Stimulated activated CD8-positive, alpha-beta memory T cell treated with anti-CD3 and anti-CD28 coated beads, Interleukin-15, amount 100 ng/mL, for 4 hours (primary cell): ENCODE measurements at regions not wholly inside any gene's neighbourhood (a gene's known extent, or its start where the extent isn't known, plus 50 kb on each side); places are given as distances from the start of the nearest gene placed in this dataset.

Source experiments
- DNase-seq, 2 donors: peaks; one replicate each; pipeline ENCODE4 v3.0.0-alpha.2; 2020; ENCODE audit warnings: low read depth in 2 of 2

DNA sequence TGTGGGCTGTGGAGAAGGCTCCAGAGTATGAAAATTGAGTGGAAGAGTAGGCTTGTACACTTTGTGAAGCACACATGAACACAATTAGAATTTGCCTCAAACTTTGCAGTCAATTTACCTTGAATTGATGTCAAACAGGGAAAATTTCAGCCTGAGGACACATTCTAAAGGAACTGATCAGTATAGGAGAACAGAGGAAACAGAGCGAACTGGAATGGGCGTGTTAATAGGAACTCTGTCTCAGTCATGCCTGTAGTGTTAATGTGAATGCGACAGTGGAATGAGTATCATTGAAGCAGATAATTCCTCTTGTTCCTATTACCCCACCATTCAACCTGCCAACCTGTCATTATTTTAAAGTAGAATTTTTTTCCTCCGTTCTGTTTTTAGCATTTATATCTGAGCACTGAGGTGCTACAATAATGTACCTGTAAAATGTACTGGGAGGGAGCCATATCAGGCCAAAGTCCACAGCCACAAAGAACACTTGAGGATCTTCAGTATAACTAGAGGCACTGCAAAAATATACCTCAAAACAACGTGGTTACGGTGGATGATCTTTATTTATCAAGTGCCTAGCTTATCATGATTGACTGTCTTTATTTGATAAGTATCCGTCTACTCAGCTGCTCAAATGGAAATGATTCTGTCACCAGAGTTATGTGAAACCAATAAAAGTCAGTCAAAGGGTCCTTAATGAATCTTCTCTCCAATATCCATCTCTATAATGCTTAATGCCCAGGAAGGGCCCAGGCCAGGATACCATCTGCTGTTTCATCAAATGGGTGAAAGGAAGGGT lies 125.3 kb upstream of the STMND1 start:
- DNase-seq, result no peak

DNA sequence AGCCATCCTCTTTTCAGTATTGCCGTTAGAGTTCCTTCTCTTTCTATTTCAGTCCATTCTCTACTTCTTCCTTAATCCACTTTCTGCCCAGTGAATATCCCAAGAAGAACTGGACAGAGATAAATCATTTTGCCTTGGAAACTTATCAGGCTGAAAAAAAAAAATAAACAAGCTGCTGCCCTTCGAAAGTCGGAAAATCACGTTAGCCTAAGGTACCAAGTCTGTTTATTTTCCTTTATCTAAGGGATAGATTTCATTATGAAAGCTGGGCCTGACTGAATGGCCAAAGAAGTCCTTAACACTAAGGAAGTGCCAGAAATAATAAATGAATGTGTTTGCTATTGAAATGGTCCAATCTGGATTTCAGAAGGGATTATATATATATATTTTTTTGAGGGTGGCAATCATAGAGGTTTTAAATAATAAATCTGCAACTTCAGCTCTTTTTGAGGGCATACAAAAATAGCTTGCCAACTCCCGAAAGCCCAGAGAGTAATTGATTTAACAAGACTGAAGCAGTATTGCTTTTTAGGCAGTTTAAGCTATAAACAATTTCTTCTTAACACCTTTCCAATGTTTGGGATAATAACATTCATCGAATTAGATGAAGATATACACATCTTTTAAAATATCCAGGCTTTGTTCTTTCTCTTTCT lies 127.0 kb upstream of the STMND1 start:
- no peak for DNase-seq

DNA sequence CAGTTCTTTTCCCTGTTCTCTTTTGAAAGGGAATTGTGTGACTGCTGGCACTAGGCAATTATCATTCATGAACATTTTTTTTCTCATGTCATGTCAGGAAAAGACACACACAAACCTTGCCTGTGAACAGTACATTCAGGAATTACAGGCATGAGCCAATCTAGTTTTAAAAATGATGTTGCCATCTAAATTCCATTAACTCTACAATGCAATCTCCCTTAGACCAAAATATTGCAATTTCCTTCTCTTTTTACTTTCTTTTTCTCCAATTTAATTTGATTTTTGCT lies 127.5 kb upstream of the STMND1 start:
- no peak for DNase-seq

DNA sequence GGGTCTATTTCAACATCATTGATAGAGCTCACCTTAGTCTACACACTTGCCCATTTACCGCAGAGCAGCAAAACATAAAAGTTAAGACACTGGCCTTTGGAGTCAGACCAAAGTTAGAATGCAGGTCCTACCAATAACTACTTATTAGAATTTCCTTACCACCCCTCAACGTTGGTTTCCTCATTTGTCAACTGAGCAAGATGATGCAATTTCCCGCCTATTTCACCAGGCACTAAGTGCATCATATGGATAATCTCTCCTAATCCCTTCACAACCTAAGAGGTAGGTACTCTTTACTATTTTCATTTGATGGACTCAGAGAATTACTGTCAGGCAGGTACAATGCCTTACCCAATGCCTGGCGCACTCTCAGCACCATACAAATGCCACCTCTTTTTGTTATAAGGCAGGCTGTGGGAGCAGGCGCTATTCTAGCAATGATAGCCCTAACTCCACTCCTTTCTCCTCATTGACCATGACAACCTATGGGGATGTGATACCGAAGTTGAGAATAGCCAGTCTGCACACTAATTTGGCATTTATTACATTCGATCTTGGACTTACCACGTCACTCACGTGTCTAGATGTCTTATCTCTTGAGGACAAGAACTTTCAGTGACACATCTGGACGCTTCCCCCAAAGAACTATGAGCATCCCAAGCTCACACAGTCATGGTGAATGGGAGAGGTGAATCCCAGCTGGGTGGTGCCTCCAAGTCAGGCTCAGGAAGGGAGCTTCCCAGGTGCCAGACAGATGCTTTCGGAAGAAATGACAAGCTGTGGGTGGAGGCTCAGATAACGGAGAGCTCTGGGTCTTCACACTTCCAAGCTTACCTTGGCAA lies 128.1 kb upstream of the STMND1 start:
- DNase-seq, result no peak

DNA sequence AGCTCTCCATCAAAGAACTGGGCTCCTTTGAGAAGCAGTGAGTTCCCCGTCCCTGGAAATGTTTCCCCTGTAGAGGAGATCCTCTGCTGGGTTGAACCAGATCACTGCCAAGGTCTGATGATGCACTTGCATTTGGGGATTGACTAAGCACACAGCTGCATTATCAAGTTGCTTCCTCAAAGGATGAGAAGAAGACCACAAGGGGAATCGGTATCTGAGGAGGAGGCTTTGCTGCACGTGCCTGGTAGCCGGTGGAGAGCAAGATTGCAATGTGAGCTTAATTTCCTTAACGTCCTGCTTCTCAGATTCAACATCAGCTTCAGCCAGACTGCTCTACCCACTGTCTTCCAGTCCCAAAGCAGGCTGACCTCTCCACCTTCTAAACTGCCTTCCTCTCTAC lies 128.8 kb upstream of the STMND1 start:
- no peak for DNase-seq

DNA sequence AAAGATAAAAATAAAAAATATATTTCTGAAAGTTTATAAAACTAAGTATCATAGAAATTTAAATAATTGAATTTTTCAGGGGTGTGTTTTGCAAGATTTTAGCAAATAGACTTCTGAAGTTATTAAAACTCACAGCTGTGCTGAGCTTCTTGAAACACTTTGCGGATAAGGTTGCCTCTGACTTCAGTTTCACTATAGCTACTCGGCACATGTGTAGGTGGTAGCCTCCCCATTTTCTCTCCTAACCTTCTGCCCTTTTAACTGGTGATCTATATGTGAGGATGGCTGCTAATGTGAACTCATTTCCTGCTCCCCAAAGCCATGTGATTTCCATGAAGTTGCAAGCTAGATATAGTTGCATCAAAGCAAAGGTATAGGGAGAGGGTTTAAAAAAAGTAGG lies 129.3 kb upstream of the STMND1 start:
- no peak for DNase-seq

DNA sequence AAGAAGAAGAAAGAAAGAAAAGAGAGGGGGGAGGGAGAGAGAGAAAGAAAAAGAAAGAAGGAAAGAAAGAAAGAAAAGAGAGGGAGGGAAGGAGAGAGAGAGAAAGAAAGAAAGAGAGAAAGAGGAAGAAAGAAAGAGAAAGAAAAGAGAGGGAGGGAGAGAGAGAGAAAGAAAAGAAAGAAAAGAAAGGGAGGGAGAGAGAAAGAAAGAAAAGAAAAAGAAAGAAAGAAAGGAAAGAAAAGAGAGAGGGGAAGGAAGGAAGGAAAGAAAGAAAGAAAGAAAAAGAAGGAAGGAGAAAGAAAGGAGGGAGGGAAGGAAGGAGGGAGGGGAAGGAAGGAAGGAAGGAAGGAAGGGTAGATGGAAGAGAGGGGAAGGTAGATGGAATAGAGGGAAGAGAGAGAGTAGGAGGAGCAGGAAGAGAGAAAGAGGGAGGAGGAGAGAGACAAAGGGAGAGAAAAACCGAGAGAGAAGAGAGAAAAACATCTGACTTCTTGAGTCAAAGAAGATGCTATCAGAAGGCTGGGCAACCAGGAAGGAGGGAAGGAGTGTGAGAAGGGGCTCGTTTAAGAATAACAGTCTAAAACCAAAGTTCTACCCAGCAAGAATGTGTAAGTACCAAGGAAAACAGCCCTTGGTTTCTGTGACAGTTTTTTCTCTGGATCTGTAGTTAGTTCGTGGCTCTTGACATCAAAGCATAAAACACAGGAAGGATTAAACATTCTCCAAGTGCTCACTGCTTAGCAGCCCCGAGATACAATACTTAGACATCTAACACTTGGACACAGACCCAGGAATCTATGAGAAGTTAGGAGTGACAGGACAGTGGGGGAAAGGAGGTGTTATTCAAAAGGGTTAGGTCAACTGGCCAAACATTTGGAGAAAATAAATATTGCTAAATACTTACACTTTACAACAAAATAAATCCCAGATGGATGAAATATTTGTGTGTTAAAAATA lies 131.9 kb upstream of the STMND1 start:
- DNase-seq, result no peak

DNA sequence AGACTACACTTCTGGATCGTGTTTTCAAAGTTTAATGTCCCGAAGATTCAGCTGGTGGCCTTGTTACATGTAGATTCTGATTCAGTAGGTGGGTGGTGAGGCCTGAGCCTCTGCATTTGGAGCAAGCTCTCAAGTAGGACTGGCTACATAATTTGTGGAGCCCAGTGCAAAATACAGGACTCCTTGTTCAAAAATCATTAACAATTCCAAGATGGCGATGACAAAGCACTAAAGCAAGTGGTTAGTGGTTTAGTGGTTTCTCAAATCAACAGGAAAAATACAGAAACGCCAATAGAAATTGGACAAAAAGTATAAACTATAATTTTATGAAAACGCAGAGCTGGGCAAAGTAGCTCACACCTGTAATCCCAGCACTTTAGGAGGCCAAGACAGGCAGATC lies 133.7 kb upstream of the STMND1 start:
- no peak for DNase-seq

DNA sequence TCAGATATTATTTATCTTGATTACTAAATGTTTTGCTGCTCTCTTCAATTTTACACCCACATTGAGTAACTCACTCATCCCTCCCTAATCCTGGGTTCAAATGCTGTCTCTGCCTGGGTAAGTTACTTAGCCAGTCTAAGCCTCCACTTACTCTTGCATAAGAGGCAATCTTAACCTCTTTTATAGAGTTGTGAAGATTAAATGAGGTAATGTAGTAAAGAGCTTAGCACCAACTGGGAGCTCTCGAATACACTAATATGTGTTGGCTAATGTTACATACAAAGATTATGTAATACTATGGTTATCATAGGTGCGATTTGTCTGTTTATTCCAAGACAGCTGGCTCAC lies 134.4 kb upstream of the STMND1 start:
- no peak for DNase-seq

DNA sequence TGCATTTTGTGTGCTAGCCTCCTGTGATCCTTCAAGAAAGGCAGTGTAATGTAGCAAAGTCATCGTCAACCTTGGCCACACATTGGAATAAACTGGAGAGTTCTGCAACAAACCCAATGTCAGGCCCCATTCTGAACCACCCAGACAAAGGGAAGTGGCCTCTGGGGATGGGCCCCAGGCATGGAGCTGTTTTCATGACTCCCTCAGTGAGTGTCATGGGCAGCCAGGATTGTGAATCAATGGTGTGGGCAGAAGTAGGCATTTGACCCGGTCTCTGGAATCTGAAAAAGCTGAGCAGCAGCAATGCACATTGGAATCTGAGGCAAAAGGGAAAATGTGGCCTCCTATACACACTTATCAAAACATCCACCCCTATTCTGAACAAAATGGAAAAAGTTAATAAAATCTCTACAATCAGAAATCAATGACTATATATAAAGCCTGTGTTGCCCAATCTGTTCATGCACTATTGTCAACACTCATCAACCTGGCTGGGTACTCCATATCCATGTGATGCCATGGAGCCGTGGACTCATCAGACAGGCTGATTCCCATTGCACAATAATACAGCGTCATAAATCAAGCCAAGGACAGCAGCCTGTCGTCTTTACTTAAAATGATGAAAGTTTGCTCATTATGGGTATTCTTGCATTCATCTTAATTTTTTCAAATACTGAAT lies 134.9 kb upstream of the STMND1 start:
- DNase-seq, result no peak

DNA sequence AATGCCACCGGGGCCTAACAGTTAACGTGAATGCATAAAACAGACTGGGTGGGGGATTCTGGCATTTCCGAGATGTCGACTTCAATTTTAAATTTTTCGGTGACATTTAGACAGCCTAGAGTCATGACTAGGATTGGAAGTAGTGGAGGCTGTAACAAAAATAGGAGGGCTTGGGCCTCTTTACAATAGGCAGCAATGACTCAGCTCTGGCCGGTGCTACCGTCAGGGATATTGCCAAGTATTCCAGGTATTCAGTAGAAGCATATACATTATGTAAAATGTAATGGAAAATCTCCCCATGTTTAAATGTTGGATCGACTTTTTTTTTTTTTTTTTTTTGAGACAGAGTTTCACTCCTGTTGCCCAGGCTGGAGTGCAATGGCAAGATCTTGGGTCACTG lies 136.2 kb upstream of the STMND1 start:
- DNase-seq, result no peak

DNA sequence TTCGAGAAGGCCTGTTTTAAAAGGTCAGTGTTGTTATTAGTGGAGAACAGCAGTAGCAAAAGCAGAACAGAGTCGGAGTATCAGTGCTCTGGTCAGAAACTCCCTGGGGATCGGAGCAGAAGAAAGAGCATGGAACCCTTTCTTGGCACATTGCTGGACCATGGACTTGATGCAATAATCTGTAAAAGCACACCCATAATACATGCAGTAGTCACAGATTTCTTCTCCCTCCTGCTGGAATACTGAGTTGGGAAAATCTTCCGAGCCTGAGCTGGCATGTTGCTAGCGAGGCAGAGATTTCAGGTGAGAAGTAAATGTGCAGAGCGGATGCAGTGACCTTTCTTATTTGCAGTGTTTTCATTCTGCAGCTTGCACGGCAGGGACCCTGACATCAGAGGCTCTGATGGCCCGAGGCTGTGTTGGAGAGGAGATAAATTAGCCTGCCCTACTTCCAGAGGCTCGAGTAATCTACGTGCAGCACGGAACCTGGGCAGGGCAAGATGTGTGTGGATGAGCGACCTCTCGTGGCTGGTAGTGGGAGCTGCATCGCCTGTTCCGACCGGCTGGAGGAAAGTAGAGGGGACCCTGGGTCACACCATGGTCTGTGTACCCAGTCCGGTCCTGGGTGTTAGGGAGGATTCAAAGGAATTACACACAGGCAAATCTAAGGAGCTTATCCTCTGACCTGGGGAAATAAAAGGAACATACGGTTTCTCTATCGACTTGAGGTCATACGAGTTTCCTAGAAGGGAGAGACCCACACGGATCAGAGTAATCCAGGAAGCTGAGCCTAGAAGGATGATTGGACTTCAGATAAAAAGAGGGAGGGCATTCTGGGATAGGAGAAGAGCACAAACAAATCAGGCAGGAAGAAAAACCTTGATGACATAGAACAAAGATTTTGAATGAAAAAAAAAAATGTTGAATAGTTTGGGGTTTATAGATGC lies 137.0 kb upstream of the STMND1 start:
- DNase-seq, result peak; percentile 5 to 27

DNA sequence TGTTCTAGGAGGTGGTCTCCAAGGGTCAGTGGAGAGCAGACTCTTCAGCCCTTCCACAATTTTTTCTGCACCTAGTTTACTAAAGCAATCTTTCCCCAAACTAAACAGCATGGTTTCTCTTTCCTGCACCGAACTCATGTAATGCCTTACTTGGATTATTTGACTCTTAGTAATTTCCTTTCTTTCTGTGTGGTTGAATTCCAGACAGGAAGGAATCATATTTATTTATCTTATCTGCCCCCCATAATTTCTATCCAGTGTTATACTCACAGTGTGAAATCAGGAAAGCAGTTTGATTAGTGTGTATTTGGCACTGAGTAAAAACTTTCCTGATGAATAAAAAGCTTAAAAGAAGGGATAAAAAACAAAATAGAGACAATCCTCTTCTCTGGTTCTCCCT lies 140.3 kb upstream of the STMND1 start:
- no peak for DNase-seq

DNA sequence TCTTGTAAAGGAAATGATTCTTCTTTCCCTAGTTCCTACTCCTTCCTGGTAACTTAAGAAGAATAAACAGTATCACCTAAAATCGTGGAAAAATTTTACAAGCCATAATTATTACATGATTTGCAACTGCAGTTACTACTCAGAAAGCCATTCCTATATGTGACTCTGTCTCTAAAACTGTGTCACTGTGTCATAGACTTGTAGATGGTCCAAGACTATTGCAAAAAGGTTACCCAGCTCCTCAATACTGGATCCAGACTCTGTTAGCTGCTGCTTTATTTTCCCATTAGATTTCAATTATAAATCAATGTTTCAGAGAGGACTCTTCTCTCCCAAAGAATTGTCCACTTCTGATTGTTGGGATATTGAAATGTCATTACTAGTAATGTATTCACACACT lies 142.1 kb upstream of the STMND1 start:
- no peak for DNase-seq

DNA sequence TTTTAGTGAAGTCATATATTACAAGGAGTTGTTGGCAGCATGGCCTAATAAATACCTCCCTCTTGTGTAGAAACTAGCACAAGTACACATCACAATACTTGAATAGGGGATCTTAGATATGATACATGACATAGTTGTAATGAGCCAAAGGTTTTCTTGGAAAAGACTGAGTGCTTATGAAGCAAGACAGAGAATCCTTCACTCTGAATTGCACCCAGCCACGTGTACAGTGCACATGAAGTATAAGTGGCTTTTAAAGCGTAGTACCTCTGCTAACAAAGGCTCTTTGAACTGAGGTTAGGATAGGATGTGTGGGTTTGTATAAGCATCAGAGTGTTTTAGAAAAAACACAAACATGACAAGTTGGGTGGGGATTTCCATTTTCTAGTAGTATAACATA lies 145.5 kb upstream of the STMND1 start:
- no peak for DNase-seq

DNA sequence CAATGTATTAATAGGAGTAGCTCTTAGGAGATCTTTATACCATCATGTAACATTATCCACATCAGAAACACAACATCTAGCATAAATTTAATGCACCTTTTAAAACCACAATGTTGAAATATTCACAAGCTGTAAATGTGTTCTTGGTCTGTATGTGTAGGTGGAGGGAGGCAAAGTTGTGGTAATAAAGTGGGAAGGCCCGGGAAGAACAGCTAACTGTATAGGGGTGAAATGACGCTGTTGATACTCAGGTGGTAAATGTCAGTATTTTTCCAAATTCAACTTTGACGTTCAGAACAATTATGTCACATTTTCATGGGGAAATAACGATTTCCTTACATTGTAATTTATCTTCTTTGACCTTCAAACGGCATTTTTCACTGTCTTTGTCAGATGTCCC lies 146.0 kb upstream of the STMND1 start:
- DNase-seq, result no peak

DNA sequence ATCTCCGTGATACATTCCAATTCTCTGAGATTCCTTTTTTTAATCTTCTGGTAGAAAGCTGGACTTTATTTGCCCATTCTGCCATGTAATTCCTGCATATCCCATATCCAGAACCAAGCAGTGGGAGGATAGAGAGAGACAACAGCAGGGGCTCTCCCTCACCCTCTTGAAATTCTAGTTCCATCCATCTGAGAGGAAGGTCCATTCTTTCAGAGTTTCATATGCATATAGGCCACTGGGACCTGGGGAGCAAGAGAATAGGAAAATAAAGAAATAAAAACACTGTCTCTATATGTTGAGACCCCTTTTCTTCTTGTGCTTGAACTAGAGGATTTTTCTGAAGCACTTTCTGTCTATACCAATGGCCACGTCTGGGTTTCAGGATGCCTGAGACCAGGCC lies 147.9 kb upstream of the STMND1 start:
- no peak for DNase-seq

DNA sequence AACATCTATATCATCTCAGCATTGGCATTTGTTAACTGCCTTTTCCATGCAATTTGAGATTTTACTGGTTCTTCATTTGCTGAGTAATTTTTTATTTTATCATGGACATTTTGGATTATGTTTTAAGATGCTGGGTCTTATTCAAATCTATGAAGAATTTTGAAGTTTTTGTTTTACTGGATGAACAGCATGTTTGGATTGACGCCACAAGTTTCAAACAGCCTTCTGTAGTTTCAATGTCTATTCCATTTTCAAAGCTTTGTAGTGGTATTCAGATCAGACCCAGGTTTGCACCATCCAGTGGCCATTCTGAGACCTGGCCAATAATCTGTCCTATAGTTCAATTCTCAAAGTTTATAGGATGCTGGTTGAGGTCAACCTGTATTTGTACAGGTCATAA lies 148.4 kb upstream of the STMND1 start:
- no peak for DNase-seq

DNA sequence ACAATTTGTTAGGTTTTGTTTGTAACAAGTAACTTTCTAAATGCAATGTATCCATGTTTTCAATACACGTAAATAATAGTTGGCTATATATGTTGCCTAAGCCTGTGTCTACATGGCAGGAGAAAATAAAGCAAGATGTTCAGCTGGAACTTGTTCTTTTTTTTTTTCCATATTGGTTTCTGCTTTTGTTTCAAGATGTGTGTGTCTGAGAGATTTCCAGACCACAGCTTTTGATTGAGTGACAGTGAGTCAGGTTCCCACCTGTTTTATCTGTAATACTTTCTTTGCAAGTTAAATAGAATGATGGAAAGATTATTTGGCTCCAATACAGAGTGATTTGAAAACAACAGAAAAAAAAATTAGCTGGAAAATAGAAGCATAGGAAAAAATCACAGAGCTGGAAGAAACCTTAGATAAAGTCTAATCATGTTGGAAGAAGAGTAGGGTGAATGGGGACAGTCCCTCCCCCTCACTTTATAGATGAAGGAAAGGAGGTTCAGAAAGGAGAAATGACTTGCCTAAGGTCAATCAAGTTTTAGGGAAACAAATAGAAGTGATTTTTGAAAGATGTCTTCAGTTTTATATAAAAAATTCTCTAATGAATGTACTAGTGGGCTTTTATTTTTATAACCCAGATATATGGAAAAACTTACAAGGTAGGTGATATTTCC lies 150.9 kb upstream of the STMND1 start:
- DNase-seq, result no peak

DNA sequence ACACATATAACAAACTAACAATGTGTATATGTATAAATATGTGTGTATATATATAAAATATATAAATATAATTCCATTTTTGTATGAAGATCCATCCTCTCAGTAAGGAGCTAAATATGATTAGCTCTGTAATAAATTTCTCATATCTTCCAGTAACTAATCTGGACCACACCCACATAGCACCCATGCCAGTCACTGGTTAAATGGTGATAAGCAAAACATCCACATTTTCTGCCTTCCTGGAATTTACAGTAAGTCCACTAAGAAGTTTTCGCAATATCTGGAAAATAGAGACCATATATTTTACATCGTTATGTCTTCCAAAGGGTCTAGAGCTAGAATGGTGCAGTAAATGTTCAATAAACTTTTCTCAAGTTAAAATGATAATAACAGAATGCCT lies 151.5 kb upstream of the STMND1 start:
- DNase-seq, result no peak
